Gastroesophageal sphincter (tissue), 4 donors: ENCODE measurements at regions not wholly inside any gene's neighbourhood (a gene's known extent, or its start where the extent isn't known, plus 50 kb on each side); places are given as distances from the start of the nearest gene placed in this dataset.
"Not testable (repeated sequence)": the region's sequence is repeated elsewhere in the genome, so short reads cannot be mapped to it uniquely, and the experiment has no call there.

Source experiments
- ATAC-seq: fragments of 150-250 bp; one replicate; pipeline ENCODE4 v1.9.1; 2016; ENCODE audit warnings: mild to moderate bottlenecking, moderate library complexity
- H3K27ac ChIP-seq, 4 donors: fragments of 200-600 bp; sonication (generic) in 3 of 4; 1 replicate in 3 of 4; 2 replicates in 1 of 4; pipeline ENCODE4 v1.5.1; 2016 to 2019
- H3K27me3 ChIP-seq: fragments of 200-600 bp; sonication (generic); one replicate; pipeline ENCODE4 v1.5.1; 2019
- H3K36me3 ChIP-seq, 2 donors: fragments of 200-600 bp; sonication (generic); one replicate each; pipeline ENCODE4 v1.5.1; 2019; ENCODE audit warnings: control low read depth in 1 of 2
- H3K4me1 ChIP-seq, 3 donors: fragments of 200-600 bp; sonication (generic); 1 replicate in 2 of 3; 2 replicates in 1 of 3; pipeline ENCODE4 v1.5.1; 2016 to 2019; ENCODE audit warnings: control low read depth in 2 of 3
- H3K4me3 ChIP-seq, 2 donors: fragments of 200-600 bp; sonication (generic); one replicate each; pipeline ENCODE4 v1.5.1; 2019; ENCODE audit warnings: mild to moderate bottlenecking in 1 of 2, moderate library complexity in 1 of 2
- H3K9me3 ChIP-seq, 3 donors: fragments of 200-600 bp; sonication (generic); one replicate each; pipeline ENCODE4 v1.5.1; 2017 to 2019; ENCODE audit warnings: control low read depth in 2 of 3
- CTCF ChIP-seq, 4 experiments: fragments of 200-600 bp in 2 of 4; fragments of 450-650 bp in 2 of 4; sonication (generic) in 1 of 4; IDR thresholded peaks; one replicate each; pipeline ENCODE4 v1.5.1; 2017 to 2019; ENCODE audit warnings: antibody characterized with exemption in 4 of 4, mild to moderate bottlenecking in 2 of 4, moderate library complexity in 2 of 4
- EP300 ChIP-seq: sonication (generic); formaldehyde crosslinking; IDR thresholded peaks from one replicate; pipeline ENCODE4 v1.6.1; 2017; ENCODE audit warnings: antibody characterized with exemption, mild to moderate bottlenecking
- POLR2A ChIP-seq, 2 donors: fragments of 450-650 bp; IDR thresholded peaks; one replicate each; pipeline ENCODE4 v1.6.1; 2017; ENCODE audit warnings: antibody characterized with exemption in 2 of 2, mild to moderate bottlenecking in 2 of 2, moderate library complexity in 1 of 2
- POLR2AphosphoS5 ChIP-seq: sonication (generic); formaldehyde crosslinking; IDR thresholded peaks from one replicate; pipeline ENCODE4 v1.6.1; 2017; ENCODE audit warnings: antibody characterized with exemption
- WGBS, 2 donors: methylation state at CpG; one replicate each; pipeline ENCODE4 v1.1.5; 2018; ENCODE audit warnings: low coverage in 1 of 2; 5-methylcytosine and 5-hydroxymethylcytosine counted together

GRCh38 chr4:110335399-110335798 lies 137.0 kb upstream of the ELOVL6 start:
- Histone ChIP-seq H3K4me3 (no peak overlapping the region), H3K36me3 (no peaks in the 10 kb centered on the region), H3K4me1 (no peaks in the 10 kb centered on the region), H3K27me3 (no peaks in the 10 kb centered on the region), H3K27ac (no peak overlapping the region), H3K9me3 (no peaks in the 10 kb centered on the region)
- no peak for ATAC-seq
- WGBS, 2 donors: 87 to 100% methylated on average over 3 to 5 of the region's 5 CpGs
- TF ChIP-seq EP300 (no peak), CTCF (IDR thresholded peaks at IDR 0.05) (no peak), POLR2AphosphoS5 (no peak), POLR2A (IDR thresholded peaks at IDR 0.05) (no peak)

- Histone ChIP-seq H3K36me3 (no peaks in the 10 kb centered on the region), H3K4me1 (no peaks in the 10 kb centered on the region)
- WGBS, 2 donors: 56 to 63% methylated on average over 2 of the region's 2 CpGs
Observed at GRCh38 chr4:110332483-110332882, 134.1 kb upstream of the ELOVL6 start.

GRCh38 chr4:110326426-110326825 lies 128.0 kb upstream of the ELOVL6 start:
- H3K27ac ChIP-seq, H3K4me1 ChIP-seq, H3K4me3 ChIP-seq, ATAC-seq, H3K36me3 ChIP-seq, H3K27me3 ChIP-seq: not testable (repeated sequence)
- peaks cover 0 to 12% (median 0%) of the 10 kb centered on the region in 3 donors for H3K9me3 ChIP-seq
- 84 to 90% methylated on average over 4 of the region's 4 CpGs for WGBS, 2 donors

More at GRCh38 chr4:110332483-110332882, 134.1 kb upstream of the ELOVL6 start:
- Histone ChIP-seq H3K4me3 (no peak overlapping the region), H3K9me3 (peaks cover 0 to 9% (median 0%) of the 10 kb centered on the region in 3 donors), H3K27ac (no peak overlapping the region), H3K27me3 (no peaks in the 10 kb centered on the region)
- TF ChIP-seq CTCF (IDR thresholded peaks at IDR 0.05): no peak
- no peak for TF ChIP-seq POLR2A (IDR thresholded peaks at IDR 0.05)
- TF ChIP-seq EP300: no peak
- no peak for TF ChIP-seq POLR2AphosphoS5
- no peak for ATAC-seq

GRCh38 chr4:110310795-110311194 lies 112.4 kb upstream of the ELOVL6 start:
- Histone ChIP-seq H3K27me3 (no peaks in the 10 kb centered on the region), H3K4me1 (peaks cover 0 to 10% (median 0%) of the 10 kb centered on the region in 3 donors), H3K36me3 (no peaks in the 10 kb centered on the region), H3K4me3 (no peak overlapping the region), H3K9me3 (no peaks in the 10 kb centered on the region), H3K27ac (no peak overlapping the region)
- WGBS, 2 donors: 56 to 100% methylated on average over 1 of the region's 1 CpG
- no peak for ATAC-seq
- TF ChIP-seq EP300 (no peak), CTCF (IDR thresholded peaks at IDR 0.05) (no peak), POLR2A (IDR thresholded peaks at IDR 0.05) (no peak), POLR2AphosphoS5 (no peak)

- Histone ChIP-seq H3K27ac (no peak overlapping the region), H3K9me3 (no peaks in the 10 kb centered on the region), H3K36me3 (no peaks in the 10 kb centered on the region), H3K4me1 (peaks cover 0 to 10% (median 0%) of the 10 kb centered on the region in 3 donors), H3K27me3 (no peaks in the 10 kb centered on the region), H3K4me3 (no peak overlapping the region)
- no peak for ATAC-seq
- no peak for TF ChIP-seq POLR2A (IDR thresholded peaks at IDR 0.05)
- no peak for TF ChIP-seq EP300
- no peak for TF ChIP-seq POLR2AphosphoS5
- TF ChIP-seq CTCF (IDR thresholded peaks at IDR 0.05): no peak
Observed at GRCh38 chr4:110309675-110310074, 111.3 kb upstream of the ELOVL6 start.
